ENCODE measurements at regions not wholly inside any gene's neighbourhood (a gene's known extent, or its start where the extent isn't known, plus 50 kb on each side); places are given as distances from the start of the nearest gene placed in this dataset.

DNA sequence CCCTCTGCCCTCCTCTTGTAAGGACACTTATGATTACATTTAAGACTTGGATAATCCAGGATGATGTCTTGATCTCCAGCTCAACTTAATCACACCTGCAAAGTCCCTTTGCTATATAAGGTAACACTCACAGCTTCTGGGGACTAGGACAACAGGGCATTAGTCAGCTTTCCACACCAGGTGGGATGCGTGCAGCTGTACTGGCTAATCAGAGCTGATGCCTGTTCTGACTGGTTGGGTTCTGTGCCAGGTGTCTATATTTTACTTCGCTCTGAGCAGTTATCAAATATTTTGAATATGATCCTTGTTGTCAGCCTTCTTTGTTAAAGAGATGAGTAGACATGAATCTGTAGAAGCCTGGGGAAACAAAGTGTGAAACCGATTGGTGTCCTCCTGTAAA is 115.5 kb upstream of the ATP8B1 start:
- no peak for TF ChIP-seq POLR2AphosphoS5 (IDR thresholded peaks at IDR 0.05)
- TF ChIP-seq, protein P1, sequence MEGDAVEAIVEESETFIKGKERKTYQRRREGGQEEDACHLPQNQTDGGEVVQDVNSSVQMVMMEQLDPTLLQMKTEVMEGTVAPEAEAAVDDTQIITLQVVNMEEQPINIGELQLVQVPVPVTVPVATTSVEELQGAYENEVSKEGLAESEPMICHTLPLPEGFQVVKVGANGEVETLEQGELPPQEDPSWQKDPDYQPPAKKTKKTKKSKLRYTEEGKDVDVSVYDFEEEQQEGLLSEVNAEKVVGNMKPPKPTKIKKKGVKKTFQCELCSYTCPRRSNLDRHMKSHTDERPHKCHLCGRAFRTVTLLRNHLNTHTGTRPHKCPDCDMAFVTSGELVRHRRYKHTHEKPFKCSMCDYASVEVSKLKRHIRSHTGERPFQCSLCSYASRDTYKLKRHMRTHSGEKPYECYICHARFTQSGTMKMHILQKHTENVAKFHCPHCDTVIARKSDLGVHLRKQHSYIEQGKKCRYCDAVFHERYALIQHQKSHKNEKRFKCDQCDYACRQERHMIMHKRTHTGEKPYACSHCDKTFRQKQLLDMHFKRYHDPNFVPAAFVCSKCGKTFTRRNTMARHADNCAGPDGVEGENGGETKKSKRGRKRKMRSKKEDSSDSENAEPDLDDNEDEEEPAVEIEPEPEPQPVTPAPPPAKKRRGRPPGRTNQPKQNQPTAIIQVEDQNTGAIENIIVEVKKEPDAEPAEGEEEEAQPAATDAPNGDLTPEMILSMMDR (IDR thresholded peaks at IDR 0.05): no peak
- TF ChIP-seq POLR2A (IDR thresholded peaks at IDR 0.05): no peak
- no peak for TF ChIP-seq EP300 (IDR thresholded peaks at IDR 0.05)

Measured in sigmoid colon (tissue), 4 donors.